Mammary epithelial cell (primary cell): ENCODE measurements at regions not wholly inside any gene's neighbourhood (a gene's known extent, or its start where the extent isn't known, plus 50 kb on each side); places are given as distances from the start of the nearest gene placed in this dataset.

Experiments used
- CTCF ChIP-seq, 2 donors: IDR thresholded peaks in 1 of 2; conservative IDR thresholded peaks in 1 of 2; 2 replicates each; pipeline ENCODE4 v1.5.1; 2011 to 2012; ENCODE audit warnings: inconsistent platforms in 2 of 2, low read length in 2 of 2, mild to moderate bottlenecking in 2 of 2, control low read depth in 1 of 2, low read depth in 1 of 2; ENCODE audit not compliant: insufficient read depth in 1 of 2; ENCODE audit errors: extremely low read depth in 1 of 2
- EZH2 ChIP-seq: IDR thresholded peaks from 2 replicates; pipeline ENCODE4 v1.6.1; 2012; ENCODE audit warnings: low read length, inconsistent platforms, borderline replicate concordance

- no peak for TF ChIP-seq CTCF (conservative IDR thresholded peaks at IDR 0.05 in 1 of 2, IDR thresholded peaks at IDR 0.05 in 1 of 2; ENCODE audit: extremely low read depth in 1 of 2, insufficient read depth in 1 of 2, low read depth in 1 of 2, low read length in 2 of 2)
- no peak for TF ChIP-seq EZH2
Measured at GRCh38 chr4:178356725-178357124, 914.5 kb upstream of the AGA start.
